ENCODE measurements at regions not wholly inside any gene's neighbourhood (a gene's known extent, or its start where the extent isn't known, plus 50 kb on each side); places are given as distances from the start of the nearest gene placed in this dataset.

DNA sequence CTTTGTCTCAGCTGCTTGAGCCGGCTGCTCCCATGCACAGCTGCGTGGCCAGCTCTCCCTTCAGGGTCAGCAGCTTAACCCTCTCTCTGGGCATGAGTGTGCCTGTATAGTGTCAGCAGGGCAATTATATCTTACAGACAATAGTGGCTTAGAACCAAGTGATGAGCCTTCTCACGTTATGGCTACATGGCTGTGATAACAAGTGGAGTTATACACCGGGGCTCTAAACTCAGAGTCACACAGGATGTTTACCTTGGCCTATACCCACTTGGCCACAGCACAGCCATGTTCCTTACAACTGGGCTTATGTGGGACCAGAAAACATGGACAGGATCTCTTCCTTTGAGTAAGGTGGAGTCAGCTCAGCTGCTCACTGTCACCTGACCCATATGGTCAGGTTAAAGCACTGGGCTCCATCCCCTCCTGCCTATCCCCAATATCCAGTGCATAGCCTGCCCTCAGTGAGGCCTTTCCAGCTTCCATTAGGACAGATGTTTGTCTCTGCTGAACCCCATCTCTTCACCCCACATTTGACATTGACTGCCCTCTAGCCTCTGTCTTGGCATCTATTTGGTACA lies 294.2 kb upstream of the NCKAP5 start:
- TF ChIP-seq POLR2AphosphoS5 (IDR thresholded peaks at IDR 0.05): no peak
- TF ChIP-seq, protein P1, sequence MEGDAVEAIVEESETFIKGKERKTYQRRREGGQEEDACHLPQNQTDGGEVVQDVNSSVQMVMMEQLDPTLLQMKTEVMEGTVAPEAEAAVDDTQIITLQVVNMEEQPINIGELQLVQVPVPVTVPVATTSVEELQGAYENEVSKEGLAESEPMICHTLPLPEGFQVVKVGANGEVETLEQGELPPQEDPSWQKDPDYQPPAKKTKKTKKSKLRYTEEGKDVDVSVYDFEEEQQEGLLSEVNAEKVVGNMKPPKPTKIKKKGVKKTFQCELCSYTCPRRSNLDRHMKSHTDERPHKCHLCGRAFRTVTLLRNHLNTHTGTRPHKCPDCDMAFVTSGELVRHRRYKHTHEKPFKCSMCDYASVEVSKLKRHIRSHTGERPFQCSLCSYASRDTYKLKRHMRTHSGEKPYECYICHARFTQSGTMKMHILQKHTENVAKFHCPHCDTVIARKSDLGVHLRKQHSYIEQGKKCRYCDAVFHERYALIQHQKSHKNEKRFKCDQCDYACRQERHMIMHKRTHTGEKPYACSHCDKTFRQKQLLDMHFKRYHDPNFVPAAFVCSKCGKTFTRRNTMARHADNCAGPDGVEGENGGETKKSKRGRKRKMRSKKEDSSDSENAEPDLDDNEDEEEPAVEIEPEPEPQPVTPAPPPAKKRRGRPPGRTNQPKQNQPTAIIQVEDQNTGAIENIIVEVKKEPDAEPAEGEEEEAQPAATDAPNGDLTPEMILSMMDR (IDR thresholded peaks at IDR 0.05): no peak
- TF ChIP-seq POLR2A (IDR thresholded peaks at IDR 0.05; ENCODE audit: low read depth): no peak
- no peak for TF ChIP-seq EP300 (IDR thresholded peaks at IDR 0.05)

All from esophagus muscularis mucosa (tissue), 4 donors.